HS-27A (cell line): ENCODE measurements at regions not wholly inside any gene's neighbourhood (a gene's known extent, or its start where the extent isn't known, plus 50 kb on each side); places are given as distances from the start of the nearest gene placed in this dataset.

Experiments used
- DNase-seq: peaks from one replicate; pipeline ENCODE4 v3.0.0-alpha.2; 2012; ENCODE audit warnings: low read depth, missing footprints

DNA sequence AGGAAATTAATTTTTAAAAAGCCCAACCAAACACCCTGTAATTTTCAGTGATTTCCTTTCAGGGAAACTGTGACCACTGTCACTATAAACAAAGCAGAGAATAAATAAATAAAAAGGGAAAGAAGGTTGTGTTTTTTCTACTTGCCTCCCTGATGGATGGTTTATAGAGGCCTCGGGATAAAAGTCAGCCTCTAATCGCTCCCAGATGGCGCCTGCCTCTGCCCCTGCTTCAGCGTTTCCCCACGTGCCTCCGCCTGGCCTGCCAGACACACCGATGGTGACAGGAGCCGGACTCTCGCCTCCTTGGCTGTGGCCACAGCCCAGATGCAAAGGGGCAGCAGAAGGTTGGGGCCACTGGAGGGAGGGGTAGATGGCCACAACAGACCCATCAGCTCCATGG is 327.7 kb downstream of the CDC5L start:
- DNase-seq: no peak

DNA sequence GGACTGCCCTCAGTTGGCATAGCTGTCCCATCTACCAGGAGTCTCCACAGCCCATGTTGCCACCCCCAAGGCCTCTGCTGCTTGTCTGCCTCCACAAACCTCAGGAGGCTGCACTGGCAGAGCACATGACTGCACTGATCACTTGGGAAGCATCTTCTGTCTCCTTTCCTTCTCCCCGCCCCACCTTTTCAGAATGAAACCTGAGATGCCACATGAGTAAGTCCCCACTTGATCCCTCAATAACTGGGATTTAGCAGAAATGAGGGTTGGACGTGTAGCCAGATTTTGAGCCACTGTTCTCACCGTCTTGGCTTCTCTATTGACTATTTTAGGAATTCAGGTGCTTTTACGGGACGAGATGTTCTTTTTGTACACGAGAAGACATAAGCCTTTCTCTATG is 328.4 kb downstream of the CDC5L start:
- DNase-seq: no peak

DNA sequence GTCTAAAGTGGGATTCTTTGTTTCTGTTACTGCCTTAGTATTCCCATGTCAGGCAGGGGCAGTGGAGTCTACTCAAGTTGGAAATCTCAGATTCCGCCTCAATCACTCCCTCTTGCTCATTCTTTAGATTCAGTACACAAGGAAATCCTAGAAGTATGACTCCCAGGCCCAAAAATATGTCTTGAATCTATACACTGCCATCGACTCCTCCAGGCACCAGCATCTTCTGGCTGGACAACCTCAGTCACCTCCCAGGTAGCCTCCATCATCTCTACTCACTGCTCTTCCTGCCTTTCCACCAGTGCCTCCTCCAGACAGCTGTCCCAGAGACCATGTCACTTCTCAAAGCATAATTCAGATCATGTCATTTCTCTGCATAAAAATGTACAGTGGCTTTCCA is 329.9 kb downstream of the CDC5L start:
- no peak for DNase-seq

DNA sequence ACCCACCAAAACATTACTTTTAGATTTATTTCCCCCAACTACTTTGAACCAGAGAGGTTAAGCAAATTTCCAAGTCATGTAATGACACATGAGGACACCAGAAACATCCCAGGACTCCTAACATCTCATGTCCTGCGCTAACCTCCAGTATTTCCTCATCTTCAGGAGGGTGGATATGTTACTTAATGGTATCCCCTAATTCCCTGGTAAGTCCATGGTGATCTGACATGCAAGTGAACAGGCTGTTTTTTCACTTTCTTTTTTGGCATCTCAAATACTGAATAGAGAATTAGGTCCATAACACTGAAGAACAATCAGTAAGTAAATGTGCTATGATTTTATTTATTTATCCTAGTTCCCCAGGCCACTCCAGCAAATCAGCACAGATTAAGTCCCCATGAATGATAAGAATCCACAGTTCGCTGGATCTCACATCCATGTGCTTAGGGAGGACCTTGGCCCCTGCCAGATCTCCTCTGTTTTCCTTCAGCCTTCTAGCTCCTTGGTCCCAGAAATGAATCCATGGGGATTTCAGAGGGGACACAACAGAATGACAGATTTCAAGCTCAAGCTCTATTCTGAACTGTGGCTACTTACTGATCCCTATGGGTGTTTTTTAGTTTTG is 334.6 kb downstream of the CDC5L start:
- DNase-seq: no peak

DNA sequence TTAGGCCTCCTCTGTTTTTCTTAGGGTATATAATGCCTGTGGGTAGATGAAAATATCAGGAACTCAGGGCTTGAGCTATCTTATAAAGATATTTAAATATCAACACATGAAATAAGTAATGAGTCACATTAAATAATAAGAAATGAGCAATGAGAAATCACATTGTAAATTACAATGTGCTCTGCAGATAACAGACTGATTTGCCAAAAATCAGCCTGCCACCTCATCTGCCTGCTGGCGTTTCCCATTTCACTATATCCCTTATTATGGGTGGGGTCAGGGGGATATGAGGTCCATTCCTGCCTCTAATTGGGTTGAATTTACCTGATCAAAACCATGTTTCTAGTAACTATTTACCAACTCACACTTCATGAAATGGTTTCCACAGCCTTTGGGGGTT is 335.2 kb downstream of the CDC5L start:
- no peak for DNase-seq

DNA sequence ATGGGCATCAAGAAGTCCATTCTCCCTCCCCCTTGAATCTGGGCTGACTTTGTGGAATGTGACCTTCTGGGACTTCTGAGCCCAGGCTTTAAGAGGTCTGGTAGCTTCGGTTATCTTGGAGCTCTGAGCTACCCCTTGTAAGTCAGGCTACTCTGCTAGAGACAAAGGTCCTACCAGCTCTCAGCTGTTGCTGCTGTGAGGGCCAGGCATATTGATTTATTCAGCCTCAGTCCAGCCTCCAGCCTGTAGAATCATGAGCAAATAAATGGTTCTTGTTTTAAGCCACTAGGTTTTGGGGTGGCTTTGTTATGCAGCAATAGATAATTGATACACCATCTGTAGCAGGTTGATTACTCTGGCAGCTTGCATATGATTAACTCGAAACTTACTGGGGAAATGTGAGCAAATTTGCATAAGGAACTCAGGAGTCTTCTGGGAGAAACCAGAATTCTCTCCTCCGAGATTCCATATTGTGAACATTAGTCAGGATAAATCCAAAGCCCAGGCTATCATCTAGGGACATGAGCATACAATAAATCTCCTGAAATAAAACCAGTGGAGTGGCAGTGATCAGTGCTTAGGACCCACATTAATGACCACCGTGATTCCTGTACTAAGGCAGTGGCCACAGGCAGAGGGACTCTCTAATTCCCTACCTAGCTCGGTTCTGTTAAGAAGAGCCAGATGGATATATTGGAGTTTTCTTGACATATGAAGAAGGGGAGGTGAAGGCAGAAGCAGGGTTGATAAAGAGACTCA is 336.1 kb downstream of the CDC5L start:
- no peak for DNase-seq

DNA sequence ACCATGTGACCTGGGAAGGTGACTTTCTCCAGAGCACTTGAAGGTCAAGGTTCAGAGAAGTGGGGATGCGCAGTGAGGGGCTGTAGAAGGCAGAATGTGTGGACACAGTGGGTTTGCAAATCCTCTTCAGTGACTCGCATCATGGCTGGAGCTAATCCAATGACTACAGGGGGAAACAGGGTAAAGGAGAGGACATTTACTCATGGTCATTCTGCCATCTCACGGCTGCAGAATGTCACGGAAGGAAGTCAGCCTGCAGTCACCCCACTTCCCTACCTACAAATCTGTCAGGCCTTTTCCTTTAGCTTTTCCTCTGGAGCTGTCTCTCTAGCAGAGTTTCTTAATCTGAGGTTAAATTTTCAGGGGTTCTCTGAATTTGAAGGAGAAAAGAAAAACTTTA is 337.6 kb downstream of the CDC5L start:
- DNase-seq: no peak

DNA sequence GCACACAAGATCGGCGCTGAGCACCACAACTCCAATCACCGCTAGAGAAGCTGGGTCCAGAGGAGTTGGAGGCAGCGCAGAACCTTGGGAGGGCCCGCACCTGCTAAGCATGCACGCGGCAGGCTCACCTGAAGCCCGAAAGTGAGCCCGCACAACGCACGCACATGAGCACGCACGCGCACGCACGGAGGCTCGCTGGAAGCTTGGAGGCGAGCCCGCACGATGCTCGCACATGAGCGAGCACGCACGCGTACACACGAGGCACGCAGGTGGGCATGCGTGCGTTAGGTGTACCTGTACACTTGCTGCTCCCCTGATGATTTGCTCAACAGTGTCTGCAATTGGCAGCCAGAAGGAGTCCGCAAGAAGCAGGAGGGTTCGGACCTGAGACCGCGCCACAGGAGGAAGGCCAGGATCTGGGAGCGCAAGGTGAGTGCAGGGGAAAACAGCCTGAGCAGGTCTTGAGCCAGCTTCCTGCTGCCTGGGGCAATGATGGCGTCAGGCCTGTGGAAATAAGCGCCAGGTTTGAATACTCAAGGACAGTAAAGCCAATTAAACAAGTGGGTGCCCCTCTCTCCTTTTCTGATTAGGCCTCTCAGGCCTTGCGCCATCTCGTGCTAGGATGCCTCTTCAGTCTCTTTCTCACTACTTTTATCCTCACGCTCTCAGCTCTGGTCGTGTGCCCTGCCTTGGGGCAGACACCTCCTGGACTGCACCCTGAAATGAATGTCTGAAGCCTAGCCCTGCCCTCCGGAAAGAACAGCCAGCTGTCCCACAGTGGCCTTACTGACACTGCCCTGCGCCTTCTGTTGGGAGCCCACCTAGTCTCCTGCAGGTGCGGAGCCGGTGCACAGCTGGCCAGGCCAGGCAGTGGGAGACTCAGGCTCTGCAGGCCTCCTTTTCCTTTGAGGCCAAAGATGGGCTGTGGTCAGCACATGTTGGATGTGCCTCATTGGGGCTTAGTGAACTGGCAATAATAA is 340.4 kb downstream of the CDC5L start:
- no peak for DNase-seq

DNA sequence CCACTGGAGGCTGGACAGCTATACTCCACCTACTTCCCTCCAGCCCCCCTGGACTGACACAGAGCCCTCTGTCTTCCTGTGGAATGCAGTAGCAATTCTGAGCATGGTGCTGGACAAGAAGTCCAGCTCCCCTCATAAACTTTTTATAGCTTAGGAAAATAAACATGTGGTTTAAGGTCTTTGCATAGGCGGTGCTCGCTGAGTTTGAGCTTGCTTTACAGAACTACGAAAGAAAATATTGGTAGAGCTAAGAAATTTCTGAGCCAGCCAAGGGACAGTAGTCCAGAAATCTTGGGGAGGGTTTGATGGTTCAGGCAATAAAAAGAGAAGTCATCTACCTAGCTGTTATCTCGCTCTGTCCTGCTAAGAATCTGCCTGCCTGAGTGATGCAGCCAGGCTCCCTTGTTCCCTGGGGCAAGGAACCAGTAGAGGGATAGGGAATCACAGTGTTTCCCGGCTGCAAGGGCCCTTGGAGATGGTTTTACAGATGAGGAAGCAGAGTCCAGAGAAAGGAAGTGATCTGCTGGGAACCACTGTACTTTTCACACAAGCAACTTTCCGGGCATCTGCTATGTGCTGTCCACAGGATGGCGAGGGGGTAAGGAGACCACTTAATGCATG is 343.4 kb downstream of the CDC5L start:
- DNase-seq: no peak

DNA sequence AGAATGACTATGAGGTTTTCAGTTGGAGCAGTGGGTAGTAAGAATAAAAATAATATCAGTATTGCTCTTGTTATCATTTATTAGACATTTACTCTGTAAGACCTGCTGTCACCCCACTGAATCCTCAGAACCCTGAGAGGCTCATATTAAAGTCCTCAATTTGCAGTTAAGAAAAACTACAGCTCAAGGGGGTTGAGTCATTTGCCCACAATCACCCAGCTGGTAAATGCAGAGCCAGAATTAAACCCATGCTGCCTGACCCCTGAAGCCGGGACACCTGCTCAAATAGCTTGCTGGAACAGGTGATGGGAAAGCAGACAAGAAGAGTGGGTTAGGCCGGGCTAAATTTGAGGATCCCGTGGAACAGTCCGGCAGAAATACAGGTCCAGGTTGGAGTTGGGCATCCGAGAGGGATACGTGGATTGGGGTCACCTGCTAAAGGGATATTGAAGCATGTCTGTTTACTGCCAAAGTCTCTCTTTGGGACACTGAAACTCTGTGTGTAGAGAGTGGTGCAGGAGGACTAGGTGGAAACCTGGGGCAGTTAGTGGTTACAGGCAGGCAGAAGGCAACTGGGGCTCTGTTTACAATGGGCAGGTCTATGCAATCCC is 344.1 kb downstream of the CDC5L start:
- no peak for DNase-seq

DNA sequence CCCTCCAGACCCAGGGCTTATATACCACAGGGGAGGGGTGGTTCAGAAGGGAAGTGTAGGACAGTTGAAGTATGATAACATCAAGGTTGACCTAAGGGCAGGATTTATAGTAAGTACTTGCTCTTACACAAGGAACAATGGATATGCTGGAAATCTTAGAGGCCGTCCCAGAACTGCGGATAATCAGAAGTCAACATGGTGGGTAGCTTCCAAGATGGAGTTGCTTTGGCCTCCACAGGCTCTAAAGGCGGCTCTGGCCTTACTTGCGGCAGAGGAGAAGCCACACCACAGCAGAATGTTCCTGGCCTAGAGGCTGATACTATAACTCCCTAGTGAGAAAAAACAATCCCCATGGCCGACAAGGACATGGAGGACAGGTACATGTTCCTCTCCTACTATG is 344.7 kb downstream of the CDC5L start:
- DNase-seq: no peak

DNA sequence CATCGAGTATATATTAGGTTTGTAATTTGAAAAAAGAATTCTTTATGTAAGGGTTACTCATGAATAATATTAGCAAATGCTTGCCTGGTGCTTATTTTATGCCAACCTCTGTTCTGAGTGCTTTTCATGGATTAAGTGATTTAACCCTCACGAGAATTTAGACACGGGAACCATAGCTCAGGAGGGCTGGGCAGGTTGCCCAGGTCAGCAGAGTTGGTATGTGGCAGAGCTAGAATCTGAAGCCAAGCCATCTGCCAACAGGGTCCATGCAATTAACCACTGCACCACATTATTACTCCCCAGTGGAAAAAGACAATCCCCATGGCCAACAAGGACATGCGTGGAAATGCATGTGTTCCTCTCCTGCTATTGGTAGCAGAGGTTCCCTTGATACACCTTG is 345.6 kb downstream of the CDC5L start:
- DNase-seq: no peak

DNA sequence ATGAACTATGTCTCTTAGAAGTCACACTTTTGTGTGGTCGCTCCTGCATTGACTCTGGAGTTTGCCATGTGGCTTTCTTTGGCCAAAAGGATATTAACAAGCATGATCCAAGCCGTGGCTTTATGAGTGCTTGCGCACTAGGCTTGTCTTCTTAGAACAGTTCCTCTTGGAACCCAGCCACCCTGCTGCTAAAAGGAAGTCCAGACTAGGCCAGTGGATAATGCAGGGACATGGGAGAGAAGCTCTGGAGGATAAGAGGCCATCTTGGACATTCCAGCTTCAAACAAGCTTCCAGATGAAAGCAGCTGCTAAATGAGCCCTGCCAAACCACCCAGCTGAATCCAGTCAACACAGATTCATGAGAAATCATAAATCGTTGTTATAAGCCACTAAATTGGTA is 346.4 kb downstream of the CDC5L start:
- no peak for DNase-seq

DNA sequence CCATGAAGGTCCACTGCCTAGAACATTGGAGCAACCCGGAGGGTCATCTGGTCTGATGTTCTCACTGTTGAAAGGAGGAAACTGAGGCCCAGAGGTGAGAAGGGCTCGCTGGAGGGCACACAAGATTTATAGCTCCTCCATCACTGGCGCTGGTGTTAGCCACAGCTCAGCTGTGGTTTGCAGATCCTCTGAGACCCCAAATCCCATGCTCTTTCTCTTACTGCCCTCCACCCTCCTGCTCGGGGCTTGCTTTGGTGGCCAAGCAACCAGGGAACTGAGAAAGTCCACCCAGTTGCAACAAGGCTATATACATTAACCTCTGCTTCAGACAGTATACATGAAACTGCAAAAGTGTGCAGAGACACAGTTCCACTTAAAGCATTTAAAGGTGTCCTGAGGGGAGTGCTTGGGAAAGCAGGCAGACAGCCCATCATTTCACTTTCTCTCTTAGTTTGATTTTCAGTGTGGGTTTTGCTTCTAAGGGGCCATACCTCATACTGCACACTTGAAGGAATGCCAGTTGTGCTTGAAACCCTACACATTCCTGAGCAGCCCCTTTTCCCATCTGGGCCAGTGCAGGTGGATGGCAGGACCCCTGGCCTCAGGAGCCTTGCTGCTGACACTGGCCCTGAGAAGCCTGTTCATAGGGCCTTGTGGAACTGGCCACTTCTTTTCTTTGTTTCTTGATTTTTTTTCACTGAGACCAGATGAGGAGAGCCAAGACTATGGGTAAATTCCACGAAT is 347.6 kb downstream of the CDC5L start:
- DNase-seq: no peak

DNA sequence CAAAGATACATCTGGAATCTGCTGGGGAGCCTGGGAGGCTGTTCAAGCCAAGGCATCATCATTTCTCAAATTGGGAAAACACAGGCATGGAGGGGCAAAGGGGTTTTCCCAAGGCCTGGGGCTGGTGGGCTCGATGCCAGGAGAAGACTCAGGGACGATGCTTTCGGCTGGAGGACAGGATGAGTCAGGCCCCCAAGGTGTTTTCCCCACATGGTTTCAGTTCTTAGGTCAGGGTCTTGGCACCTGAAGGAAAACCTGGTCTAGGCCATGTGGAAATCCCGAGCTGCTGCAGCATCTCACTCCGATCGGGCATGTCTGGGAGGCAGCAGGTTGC is 348.1 kb downstream of the CDC5L start:
- no peak for DNase-seq

DNA sequence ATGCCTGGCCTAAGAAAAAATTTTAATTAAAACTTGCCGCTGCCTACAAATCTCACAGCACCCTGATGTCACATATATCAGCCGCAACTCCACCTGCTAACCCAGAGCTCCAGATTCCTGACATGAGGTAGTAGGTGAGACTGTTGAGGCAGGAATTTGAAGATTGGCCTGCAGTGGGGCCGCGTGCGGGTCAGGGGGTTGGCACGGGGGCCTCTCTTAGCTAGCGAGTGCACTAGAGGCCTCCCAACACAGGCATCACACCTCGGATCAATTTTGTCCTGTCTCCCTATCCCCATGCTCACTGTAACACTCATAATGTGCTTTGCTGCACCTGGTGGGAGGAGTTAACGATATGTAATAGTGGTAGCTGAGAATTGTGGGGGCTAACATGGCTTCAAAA is 349.8 kb downstream of the CDC5L start:
- DNase-seq: no peak

DNA sequence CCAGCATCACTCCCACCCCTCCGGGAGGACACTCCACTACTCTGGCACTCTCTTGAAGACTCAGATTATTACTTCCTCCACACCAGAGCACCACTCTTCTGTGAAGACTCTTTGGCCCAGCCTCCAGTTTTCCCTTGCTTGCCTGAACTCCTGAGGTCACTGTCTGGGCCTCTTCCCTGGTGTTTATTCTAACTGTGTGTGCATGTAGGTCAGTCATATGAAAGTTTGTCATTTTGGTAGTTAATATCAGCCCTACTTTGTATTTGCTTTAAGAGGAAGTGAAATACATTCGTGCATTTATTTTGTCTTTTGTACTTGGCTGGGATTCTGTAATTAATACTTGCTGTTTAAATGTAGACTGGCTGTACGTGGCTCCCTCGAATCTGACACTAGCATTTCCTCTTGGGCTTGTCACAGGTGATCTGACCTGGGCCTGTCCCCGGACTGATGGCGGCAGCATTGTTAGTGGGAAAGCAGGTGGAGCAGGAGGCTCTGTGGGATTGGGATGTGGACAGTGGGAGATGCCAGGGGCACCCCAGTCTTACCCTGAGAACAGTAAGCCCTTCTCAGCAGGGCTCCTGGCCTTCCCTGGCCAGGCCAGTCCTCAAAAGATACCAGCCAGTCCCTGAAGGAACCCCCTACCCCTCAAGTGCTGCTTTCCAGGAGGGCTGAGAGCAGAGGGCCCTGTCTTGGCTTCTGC is 350.5 kb downstream of the CDC5L start:
- DNase-seq: no peak

DNA sequence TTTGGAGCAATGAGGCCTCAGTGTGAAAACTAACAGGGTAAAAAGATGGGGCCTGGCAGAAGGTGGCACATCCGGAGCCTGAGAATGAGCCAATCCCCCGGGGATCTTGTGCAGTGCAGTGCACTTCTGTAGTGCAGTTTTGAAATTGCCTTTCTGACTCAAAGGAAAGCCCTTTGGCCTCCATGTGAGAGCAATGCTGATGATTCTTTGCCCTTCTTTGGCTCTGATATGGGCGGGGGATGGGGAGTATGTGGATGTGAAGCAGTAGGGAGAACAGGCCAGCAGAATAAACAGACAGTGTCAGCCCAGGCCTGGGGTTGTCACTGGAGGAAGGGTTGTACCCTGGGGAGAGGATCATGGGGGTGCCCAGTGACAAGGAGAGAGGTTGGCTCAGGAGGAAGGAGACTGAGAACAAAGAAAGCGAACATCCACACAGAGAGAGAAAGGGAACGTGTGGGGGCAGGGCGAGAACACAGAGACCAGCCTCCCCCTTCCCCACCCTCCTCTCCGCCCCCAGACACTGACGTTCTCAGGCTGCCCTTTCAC is 351.2 kb downstream of the CDC5L start:
- no peak for DNase-seq

DNA sequence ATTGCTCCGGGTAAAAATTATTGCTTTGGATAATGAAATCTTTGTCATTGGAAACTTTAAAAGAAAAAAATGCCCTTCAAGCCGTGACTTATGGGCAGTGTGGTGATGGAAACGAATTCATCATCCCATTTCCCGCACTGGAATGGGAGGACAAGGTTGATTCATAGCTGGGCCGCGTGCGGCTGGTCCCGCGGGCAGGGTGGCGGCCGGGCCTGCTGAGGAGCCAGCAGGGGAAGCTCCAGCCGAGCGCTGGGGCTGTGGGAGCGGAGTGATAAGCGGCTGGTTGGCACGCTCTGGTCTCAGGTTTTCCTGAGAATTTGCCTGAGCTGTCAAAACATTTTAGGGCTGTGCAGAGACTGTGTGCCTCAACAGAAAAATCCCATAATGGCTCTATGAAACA is 351.7 kb downstream of the CDC5L start:
- DNase-seq: no peak

DNA sequence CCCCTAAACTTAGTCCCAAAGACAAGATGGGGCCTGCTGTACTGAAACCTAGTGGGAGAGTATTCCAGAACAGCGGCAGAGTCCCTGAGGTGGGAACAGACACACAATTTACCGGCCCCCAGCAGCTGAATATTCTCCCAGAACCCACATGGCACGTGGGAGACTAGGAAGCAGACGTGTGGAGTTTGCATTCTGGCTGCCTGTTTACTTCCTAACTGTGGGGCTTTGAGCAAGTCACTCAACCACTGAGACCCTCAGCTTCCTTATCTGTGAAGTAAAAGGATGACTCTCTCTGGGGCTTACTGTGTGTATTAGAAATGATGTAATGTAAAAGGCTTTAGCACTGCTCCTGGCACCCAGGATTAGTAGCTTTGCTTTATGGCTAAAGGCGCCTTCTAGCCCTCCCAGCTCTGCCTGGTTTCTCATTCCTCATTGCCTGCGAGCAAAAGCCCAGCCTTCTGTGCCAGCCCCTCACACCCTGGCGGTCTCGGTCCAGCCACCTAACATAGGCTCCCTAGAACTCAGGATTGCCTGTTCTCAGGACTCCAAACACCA is 353.1 kb downstream of the CDC5L start:
- DNase-seq: no peak
